HepG2 (cell line): ENCODE measurements at regions not wholly inside any gene's neighbourhood (a gene's known extent, or its start where the extent isn't known, plus 50 kb on each side); places are given as distances from the start of the nearest gene placed in this dataset.

ENCODE experiments used
- ARNT2 ChIP-seq: sonication (generic); formaldehyde crosslinking; IDR thresholded peaks from 2 replicates; pipeline ENCODE4 v1.8.0; 2022; ENCODE audit warnings: mild to moderate bottlenecking, low read depth, missing genetic modification reagents, moderate library complexity
- CBX5 ChIP-seq: sonication (generic); formaldehyde crosslinking; IDR thresholded peaks from 2 replicates; pipeline ENCODE4 v1.4.0; 2020; ENCODE audit warnings: missing genetic modification reagents, borderline replicate concordance
- ELF1 ChIP-seq: sonication (generic); formaldehyde crosslinking; IDR thresholded peaks from 2 replicates; pipeline ENCODE4 v1.4.0; 2020; ENCODE audit warnings: missing genetic modification reagents
- HIVEP1 ChIP-seq: sonication (generic); formaldehyde crosslinking; IDR thresholded peaks from 2 replicates; pipeline ENCODE4 v1.4.0; 2020; ENCODE audit warnings: mild to moderate bottlenecking, missing genetic modification reagents
- KDM5A ChIP-seq: fragments of 200-600 bp; sonication (generic); IDR thresholded peaks from 2 replicates; pipeline ENCODE4 v1.7.0; 2018; ENCODE audit warnings: antibody characterized with exemption, mild to moderate bottlenecking, low read length, borderline replicate concordance
- U2AF1 ChIP-seq: fragments of 200-400 bp; formaldehyde crosslinking; optimal IDR thresholded peaks from 2 replicates; pipeline ENCODE3; 2017; ENCODE audit warnings: mild to moderate bottlenecking, low read depth, low read length
- ZKSCAN8 ChIP-seq: IDR thresholded peaks from 2 replicates; pipeline ENCODE4 v1.6.1; 2016; ENCODE audit warnings: borderline replicate concordance, missing genetic modification reagents, missing compliant biosample characterization
- ZNF75D ChIP-seq: sonication (generic); formaldehyde crosslinking; IDR thresholded peaks from 2 replicates; pipeline ENCODE4 v1.8.1; 2023; ENCODE audit warnings: missing genetic modification reagents, mild to moderate bottlenecking, borderline replicate concordance
- ZNF772 ChIP-seq: sonication (generic); formaldehyde crosslinking; IDR thresholded peaks from 2 replicates; pipeline ENCODE4 v1.5.0; 2020; ENCODE audit warnings: mild to moderate bottlenecking, missing genetic modification reagents
- ZNF777 ChIP-seq: sonication (generic); formaldehyde crosslinking; IDR thresholded peaks from 2 replicates; pipeline ENCODE4 v1.4.0; 2020; ENCODE audit warnings: missing genetic modification reagents
- TF ChIP-seq, protein P1 (sequence below): sonication (generic); formaldehyde crosslinking; IDR thresholded peaks from 2 replicates; pipeline ENCODE4 v1.5.0; 2020; ENCODE audit warnings: mild to moderate bottlenecking, missing genetic modification reagents
- TF ChIP-seq, protein P2 (sequence below): sonication (generic); formaldehyde crosslinking; IDR thresholded peaks from 2 replicates; pipeline ENCODE4 v1.8.1; 2023; ENCODE audit warnings: mild to moderate bottlenecking, missing genetic modification reagents
- TF ChIP-seq, protein P3 (sequence below): sonication (generic); formaldehyde crosslinking; IDR thresholded peaks from 2 replicates; pipeline ENCODE4 v1.4.0; 2020; ENCODE audit warnings: missing genetic modification reagents, borderline replicate concordance
- TF ChIP-seq, protein P4 (sequence below): sonication (generic); formaldehyde crosslinking; IDR thresholded peaks from 2 replicates; pipeline ENCODE4 v1.8.1; 2023; ENCODE audit warnings: mild to moderate bottlenecking, moderate library complexity, missing genetic modification reagents
- TF ChIP-seq, protein P5 (sequence below): sonication (generic); formaldehyde crosslinking; IDR thresholded peaks from 2 replicates; pipeline ENCODE4 v1.4.0; 2020; ENCODE audit warnings: mild to moderate bottlenecking, missing genetic modification reagents, borderline replicate concordance

DNA sequence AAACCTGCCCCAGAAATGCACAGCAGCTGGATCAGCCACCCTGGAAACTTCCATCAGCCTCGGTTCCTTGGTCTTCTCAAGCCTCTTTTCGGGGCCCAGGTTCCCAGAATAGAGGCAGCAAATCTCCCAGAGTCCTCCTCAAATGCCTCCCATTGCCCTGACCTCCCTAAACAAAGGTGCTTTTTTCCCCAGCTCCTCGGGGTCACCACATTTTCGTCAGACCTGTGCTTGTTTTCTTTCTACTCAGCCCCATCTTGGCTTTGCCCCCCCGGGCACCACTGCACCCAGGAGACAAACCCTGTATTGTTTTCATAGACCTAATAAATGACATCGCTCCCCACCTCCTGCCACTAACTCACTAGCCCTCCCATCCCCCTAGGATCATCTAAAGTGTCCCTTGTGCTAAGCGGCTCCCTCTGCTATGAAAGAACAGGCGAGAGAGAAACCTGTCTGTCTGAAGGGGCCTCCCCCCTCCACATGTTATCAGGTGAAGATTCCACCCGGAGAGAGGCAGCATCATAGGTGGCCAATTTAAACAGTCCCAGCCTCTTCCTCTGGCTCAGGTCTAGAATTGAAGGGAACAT is 451.1 kb downstream of the SOX9 start (continued):
- TF ChIP-seq, protein P1, sequence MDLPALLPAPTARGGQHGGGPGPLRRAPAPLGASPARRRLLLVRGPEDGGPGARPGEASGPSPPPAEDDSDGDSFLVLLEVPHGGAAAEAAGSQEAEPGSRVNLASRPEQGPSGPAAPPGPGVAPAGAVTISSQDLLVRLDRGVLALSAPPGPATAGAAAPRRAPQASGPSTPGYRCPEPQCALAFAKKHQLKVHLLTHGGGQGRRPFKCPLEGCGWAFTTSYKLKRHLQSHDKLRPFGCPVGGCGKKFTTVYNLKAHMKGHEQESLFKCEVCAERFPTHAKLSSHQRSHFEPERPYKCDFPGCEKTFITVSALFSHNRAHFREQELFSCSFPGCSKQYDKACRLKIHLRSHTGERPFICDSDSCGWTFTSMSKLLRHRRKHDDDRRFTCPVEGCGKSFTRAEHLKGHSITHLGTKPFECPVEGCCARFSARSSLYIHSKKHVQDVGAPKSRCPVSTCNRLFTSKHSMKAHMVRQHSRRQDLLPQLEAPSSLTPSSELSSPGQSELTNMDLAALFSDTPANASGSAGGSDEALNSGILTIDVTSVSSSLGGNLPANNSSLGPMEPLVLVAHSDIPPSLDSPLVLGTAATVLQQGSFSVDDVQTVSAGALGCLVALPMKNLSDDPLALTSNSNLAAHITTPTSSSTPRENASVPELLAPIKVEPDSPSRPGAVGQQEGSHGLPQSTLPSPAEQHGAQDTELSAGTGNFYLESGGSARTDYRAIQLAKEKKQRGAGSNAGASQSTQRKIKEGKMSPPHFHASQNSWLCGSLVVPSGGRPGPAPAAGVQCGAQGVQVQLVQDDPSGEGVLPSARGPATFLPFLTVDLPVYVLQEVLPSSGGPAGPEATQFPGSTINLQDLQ (CRISPR knock-in tag): no peak
- TF ChIP-seq ZNF777 (CRISPR knock-in tag) (no peak), ARNT2 (CRISPR knock-in tag) (no peak), HIVEP1 (no peak), ELF1 (CRISPR knock-in tag) (peak; percentile 34), U2AF1 (peak; percentile 31), ZNF75D (0 out of 2 replicates have a peak, but pooled peaks have one; percentile 63), CBX5 (CRISPR knock-in tag) (peak; percentile 56; the same call in 1 of the 2 replicates), ZKSCAN8 (CRISPR knock-in tag) (peak; percentile 55; the same call in 1 of the 2 replicates), KDM5A (no peak), ZNF772 (CRISPR knock-in tag) (0 out of 2 replicates have a peak, but pooled peaks have one; percentile 66)
- TF ChIP-seq, protein P2, sequence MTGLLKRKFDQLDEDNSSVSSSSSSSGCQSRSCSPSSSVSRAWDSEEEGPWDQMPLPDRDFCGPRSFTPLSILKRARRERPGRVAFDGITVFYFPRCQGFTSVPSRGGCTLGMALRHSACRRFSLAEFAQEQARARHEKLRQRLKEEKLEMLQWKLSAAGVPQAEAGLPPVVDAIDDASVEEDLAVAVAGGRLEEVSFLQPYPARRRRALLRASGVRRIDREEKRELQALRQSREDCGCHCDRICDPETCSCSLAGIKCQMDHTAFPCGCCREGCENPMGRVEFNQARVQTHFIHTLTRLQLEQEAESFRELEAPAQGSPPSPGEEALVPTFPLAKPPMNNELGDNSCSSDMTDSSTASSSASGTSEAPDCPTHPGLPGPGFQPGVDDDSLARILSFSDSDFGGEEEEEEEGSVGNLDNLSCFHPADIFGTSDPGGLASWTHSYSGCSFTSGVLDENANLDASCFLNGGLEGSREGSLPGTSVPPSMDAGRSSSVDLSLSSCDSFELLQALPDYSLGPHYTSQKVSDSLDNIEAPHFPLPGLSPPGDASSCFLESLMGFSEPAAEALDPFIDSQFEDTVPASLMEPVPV (CRISPR knock-in tag): peak; percentile 78; the same call in 1 of the 2 replicates
- TF ChIP-seq, protein P3, sequence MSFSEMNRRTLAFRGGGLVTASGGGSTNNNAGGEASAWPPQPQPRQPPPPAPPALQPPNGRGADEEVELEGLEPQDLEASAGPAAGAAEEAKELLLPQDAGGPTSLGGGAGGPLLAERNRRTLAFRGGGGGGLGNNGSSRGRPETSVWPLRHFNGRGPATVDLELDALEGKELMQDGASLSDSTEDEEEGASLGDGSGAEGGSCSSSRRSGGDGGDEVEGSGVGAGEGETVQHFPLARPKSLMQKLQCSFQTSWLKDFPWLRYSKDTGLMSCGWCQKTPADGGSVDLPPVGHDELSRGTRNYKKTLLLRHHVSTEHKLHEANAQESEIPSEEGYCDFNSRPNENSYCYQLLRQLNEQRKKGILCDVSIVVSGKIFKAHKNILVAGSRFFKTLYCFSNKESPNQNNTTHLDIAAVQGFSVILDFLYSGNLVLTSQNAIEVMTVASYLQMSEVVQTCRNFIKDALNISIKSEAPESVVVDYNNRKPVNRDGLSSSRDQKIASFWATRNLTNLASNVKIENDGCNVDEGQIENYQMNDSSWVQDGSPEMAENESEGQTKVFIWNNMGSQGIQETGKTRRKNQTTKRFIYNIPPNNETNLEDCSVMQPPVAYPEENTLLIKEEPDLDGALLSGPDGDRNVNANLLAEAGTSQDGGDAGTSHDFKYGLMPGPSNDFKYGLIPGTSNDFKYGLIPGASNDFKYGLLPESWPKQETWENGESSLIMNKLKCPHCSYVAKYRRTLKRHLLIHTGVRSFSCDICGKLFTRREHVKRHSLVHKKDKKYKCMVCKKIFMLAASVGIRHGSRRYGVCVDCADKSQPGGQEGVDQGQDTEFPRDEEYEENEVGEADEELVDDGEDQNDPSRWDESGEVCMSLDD: peak; percentile 87; the same call in 1 of the 2 replicates
- TF ChIP-seq, protein P4, sequence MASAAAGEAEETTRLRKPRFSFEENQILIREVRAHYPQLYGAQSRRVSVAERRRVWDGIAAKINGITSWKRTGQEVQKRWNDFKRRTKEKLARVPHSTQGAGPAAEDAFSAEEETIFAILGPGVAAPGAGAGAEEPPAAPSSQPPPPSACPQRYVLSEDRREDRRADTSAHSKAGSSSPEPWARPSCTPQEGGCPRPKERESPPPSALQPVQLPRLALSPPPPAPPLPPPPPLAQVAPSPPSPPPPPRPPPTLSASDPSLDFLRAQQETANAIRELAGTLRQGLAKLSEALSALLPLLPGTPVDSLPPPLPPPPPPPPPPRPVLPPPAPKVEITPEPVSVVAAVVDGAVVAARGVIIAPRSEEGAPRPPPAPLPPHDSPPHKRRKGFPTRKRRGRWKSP (CRISPR knock-in tag): peak; percentile 37; the same call in 1 of the 2 replicates
- TF ChIP-seq, protein P5, sequence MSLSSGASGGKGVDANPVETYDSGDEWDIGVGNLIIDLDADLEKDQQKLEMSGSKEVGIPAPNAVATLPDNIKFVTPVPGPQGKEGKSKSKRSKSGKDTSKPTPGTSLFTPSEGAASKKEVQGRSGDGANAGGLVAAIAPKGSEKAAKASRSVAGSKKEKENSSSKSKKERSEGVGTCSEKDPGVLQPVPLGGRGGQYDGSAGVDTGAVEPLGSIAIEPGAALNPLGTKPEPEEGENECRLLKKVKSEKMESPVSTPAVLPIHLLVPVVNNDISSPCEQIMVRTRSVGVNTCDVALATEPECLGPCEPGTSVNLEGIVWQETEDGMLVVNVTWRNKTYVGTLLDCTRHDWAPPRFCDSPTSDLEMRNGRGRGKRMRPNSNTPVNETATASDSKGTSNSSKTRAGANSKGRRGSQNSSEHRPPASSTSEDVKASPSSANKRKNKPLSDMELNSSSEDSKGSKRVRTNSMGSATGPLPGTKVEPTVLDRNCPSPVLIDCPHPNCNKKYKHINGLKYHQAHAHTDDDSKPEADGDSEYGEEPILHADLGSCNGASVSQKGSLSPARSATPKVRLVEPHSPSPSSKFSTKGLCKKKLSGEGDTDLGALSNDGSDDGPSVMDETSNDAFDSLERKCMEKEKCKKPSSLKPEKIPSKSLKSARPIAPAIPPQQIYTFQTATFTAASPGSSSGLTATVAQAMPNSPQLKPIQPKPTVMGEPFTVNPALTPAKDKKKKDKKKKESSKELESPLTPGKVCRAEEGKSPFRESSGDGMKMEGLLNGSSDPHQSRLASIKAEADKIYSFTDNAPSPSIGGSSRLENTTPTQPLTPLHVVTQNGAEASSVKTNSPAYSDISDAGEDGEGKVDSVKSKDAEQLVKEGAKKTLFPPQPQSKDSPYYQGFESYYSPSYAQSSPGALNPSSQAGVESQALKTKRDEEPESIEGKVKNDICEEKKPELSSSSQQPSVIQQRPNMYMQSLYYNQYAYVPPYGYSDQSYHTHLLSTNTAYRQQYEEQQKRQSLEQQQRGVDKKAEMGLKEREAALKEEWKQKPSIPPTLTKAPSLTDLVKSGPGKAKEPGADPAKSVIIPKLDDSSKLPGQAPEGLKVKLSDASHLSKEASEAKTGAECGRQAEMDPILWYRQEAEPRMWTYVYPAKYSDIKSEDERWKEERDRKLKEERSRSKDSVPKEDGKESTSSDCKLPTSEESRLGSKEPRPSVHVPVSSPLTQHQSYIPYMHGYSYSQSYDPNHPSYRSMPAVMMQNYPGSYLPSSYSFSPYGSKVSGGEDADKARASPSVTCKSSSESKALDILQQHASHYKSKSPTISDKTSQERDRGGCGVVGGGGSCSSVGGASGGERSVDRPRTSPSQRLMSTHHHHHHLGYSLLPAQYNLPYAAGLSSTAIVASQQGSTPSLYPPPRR (CRISPR knock-in tag): peak; percentile 32; the same call in 1 of the 2 replicates
